ENCODE measurements at regions not wholly inside any gene's neighbourhood (a gene's known extent, or its start where the extent isn't known, plus 50 kb on each side); places are given as distances from the start of the nearest gene placed in this dataset.
"Not testable (repeated sequence)": the region's sequence is repeated elsewhere in the genome, so short reads cannot be mapped to it uniquely, and the experiment has no call there.

DNA sequence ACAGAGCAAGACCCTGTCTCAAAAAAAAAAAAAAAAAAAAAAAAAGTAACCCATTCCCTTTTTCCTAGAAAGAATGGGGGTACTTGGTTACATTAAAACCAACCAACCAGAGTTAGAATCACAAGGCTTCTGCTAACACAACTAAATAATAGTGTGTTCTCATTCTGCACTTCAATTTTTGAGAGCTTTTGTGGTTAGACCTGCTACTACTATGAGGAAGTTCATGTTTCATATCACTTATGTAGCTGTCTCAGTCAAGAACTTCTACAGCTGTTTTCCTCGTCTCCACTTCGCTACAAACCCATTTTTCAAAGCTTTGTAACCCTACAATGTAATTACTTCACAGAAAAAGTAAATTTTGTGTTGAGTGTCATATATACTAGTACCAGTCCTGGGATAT is 58.3 kb downstream of the PDHA2 start:
- DNase-seq: no peak

DNA sequence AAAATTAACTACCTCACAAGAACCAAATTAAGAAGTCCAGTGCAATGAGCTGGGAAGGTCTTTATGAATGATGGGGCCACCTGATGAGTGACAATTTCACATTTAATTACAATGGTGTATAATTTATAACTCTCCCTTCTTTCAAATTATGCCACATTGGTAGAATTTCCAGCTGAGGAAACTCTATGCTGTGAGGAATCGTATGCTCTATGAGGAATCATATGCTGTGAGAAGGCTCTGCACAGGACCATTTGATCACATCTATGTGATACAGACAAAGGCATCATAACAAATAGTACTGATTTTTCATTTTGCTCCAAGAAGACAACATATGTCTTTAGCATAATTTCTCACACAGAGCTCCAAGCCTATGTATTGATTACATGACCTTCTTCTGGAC is 69.3 kb downstream of the PDHA2 start:
- DNase-seq: no peak

DNA sequence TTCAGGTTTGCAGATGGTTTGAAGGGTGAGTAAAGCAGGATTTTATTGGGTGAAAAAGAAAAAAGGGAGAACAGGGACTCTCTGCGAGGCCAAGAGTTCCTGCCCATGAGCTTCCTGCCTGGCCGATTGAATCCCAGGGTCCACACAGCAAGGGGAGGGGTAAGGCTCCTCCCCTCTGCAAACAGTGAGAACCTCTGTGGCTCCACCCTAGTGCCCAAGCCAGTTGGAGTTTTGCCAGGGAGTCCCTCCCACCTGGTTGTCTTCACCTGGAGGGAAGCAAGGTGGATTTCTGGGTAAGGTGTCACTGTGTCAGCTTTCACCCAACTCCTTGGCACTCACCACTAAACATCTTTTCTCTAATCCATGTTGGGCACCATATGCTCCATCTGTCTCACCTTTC is 70.9 kb downstream of the PDHA2 start:
- no peak for DNase-seq

DNA sequence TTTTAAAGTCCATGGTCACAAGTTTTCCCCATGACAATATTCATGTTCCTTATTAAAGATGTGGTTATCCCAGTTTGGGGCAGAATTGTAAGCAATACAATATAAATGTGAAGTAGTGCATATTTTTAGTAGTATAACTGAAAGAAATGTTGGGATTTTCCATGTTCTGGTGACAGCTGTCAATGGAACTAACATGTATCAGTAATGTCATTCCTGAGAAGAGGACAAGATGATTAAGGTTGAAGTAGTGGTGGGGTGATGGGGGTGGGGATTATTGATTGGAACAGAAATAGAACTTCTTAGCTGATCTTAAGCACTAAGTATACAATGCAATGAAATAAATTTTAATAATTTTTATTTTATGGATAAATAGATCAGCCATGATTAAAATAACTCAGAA is 81.6 kb downstream of the PDHA2 start:
- DNase-seq: no peak

DNA sequence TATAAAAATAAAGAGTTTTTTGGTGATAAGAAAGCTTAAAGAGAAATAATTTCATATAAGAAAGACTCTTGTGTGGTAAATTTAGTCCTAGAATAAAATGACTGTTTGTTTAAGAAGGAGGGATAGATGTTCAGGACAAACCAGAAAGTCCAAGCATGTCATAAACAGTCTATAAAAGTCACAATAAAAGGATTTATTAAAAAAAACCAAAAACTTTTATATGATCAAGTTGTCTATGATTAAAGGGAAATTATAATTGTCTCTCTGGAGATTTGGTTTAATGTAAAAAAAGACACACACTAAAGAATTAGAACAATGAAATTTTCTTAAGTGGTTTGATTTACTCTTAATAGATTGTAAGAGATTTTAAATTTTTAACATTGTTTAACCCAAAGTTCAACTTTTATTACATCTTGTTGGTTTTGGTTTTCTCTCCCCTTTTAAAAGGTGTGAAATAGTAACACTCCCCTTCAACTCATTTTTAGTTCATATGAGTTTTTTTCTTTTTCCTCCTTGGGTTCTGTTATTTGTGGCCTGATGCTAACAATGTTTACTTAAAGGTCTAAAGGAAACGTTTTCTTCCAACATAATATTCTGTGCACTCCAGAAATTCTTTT is 89.7 kb downstream of the PDHA2 start:
- DNase-seq: no peak

DNA sequence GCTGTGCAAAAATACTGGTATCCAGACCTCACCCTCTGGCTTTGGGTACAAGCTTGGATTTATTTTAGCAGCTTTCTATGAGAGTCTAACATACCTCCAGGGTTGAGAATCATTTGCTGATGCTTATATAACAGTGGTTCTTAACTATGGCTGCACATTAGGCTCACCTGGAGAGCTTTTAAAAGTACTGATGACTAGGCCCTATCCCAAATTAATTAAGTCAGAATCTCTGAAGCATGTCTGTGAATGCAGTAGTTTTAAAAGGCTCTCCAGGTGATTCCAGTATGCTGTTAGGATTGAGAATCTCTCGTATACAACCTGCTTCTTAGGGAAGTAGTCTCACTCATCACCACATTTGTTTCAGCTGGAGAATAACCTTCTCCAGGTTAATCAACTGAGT is 99.2 kb downstream of the PDHA2 start:
- DNase-seq: no peak

DNA sequence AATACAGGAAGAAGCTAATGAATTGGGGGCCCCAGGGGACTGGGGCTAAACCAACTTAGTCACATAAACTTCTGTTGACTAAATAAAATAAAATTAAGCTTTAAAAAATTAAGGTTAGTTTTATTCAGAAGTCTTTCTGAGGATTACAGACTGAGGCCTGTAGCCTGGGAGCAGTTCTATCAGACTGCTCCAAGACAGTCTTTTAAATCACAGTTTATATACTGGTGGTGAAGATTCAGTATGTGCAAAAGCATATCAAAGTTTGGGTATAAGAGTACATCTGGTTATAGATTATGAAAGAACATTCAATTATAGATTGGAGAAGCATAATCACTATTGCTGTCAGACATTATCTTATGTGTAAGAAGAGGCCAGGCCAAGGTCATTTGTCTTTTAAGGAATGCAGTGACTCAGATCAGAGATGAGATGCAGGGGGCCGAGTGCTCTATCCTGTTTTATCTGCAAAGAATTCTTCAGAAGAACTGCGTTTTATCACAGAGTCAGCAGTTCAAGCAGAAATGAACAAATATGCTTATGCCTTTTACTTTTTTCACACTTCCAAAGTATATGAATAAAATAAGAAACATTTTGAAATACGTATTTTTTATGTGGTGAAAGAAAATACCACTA is 109.4 kb downstream of the PDHA2 start:
- DNase-seq: no peak

DNA sequence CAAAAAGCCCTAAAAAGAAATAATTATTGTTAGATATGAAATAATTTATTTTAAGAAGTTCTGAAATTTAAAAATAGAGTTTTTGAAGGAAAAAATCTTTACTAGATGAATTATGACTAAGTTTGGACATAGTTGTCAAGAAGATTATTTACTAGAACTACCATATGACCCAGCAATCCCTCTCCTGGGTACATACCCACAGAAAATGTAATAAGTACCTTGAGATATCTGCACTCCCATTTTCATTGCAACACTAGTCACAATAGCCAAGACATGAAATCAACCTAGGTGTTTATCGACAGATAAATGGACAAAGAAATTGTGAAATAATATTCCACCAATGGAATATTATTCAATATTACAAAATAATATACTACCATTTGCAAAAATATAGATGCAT is 109.9 kb downstream of the PDHA2 start:
- no peak for DNase-seq

DNA sequence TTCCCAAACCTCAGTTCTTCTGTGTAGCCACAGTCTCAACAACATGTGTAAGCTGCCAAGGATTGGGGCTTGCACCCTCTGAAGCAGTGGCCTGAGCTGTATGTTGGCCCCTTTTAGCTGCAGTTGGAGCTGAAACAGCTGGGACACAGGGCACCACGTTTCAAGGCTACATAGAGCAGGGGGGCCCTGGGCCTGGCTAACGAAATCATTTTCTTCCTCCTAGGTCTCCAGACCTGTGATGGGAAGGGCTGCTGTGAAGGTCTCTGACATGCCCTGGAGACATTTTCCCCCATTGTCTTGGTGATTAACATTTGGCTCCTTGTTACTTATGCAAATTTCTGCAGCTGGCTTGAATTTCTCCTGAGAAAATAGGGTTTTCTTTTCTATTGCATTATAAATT is 112.6 kb downstream of the PDHA2 start:
- DNase-seq: not testable (repeated sequence)

DNA sequence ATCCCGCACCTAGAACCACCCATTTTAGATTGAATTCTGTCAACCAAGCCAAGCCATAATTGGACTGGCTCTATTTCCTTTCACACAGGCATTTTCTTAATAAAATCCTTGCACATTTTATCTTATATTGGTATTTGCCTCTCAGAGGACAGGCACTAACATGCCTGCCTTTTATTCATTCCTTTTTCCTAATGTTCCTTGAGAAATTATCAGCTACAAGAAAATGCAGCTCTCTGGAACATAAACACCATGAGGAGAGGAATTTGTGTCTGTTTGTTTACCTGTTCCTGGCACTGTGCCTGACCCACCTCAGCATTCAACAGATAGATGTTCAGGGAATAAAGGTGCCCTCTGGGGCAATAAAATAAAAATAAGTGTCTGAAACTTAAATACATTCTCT is 116.2 kb downstream of the PDHA2 start:
- DNase-seq: no peak

DNA sequence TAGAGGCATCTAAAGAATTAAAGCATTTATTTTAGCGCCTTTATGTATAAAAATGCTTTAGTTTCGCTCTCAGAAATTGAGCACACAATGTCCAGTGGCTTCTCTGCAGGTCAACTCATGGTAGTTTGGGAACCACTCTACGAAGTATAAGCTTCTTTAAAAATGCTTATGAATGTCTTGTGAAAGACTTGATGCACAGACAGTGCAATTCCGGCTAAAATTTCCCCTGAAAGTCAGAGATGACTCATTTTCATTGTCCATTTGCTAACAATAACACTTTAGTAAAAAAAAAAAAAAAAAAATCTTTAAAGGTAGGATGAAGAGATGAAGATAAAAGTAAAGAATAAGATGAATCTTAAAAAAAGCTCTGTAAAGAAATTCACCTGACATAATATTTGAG is 117.2 kb downstream of the PDHA2 start:
- no peak for DNase-seq

DNA sequence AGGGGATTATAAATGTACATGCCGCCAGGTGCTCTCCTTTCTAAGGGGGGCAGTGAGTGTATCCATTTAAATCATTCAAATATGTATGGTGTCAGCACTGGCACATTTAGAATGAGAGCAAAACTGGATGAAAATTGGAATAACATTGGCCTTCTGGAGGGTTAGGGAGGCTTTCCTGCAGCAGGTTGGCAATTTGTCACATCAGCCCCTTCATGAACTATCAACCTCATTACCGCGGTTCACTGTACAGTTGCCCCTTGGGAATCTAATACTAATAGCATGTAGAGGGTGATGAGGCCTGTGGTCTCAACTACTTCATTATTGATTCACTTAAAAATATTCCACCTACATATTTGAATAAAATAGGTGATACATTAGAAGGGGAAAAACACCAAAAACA is 117.9 kb downstream of the PDHA2 start:
- no peak for DNase-seq

DNA sequence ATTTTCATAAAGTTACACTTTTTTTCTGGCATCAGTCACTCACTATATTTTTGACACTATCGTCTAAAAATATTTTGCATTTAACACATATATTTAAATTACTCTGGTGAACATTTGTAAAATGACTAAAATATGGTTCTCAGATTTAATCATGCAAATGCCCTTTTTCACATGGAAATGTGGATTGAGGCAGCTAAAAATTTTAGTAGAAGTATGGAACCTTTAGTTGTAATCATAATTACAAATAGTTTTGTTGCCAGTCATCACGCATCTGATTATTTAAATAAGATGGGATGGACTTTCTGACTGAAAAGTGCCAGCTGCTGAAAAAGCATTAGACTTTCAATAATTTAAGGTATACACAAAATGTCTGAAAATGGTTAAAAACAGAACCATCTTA is 119.3 kb downstream of the PDHA2 start:
- no peak for DNase-seq

DNA sequence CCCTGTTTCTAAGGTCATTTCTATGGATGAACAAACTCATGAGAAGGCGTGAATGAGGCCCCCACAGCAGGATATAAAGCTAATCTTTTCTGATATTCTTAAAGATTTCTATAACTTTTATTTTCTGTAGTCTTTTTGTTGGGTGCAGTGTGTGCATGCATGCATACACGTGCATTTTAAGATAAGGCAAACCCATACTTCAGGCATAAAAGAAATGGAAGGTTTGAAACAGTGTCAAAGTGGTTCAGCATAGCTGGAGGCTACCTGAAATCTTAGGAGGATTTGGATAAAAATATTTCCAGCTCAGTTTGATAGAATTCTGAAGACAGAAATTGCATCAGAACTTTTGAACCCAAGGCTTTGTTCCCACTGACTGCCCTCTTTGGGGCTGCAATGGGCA is 119.7 kb downstream of the PDHA2 start:
- no peak for DNase-seq

DNA sequence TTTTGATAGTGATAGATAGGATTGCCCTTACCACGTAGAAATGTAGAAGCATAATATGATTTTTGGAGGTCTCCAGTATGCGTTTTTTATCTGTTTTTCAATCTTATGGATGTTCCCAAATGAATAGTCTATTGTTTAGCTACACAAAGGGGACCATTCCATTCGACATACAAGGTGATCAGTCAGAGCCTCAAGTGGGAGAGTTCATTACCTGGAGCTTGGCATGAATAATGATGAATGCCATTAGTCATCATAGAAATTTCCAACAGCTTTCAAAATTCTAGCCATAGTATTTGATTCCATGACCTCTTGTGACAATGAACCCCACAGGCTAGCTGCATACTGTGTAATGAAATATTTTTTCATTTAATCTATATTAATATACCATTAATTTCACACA is 123.6 kb downstream of the PDHA2 start:
- no peak for DNase-seq

DNA sequence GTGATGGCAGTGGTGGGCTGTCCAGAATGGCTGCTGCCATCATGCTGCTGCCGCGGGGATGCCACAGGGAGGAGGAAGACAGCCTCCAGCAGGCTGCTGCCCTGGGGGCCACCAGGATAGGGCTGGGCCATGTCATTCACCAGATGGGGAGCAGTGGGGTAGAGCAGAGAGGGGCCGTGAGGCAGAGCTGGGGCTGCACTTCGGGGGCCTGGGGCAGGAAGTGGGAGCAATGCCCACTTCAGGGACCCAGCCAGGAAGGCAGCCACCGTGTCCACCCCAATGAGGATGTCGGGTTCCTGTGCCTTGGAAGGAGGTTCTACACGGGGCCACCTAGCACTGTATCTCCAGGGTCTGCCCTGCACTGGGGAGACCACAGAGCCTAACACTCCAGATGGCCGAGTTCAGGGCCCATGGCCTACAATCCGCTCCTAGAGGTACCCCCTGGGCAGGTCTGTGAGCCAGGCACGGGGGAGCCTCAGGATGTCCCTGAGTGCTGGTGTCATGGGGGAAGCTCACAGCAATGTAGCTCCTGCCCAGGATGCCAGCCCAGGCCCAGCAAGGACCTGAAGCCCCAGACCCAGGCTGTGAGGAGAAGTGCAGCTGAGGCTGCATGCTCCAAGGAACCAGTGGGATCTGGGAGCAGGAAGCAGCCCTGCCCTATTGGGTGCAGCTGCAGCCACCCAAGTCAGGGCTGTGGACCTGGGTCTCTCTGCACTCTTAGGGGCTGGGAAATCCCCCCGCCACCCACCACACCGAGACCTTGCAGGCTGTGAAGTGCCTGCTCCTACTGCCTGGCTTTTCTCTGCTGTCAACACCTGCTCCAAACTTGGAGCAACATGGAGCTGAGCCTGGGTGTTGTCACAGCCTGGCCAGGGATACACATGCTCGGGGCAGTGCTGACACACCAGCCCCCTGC is 140.3 kb downstream of the PDHA2 start:
- no peak for DNase-seq

DNA sequence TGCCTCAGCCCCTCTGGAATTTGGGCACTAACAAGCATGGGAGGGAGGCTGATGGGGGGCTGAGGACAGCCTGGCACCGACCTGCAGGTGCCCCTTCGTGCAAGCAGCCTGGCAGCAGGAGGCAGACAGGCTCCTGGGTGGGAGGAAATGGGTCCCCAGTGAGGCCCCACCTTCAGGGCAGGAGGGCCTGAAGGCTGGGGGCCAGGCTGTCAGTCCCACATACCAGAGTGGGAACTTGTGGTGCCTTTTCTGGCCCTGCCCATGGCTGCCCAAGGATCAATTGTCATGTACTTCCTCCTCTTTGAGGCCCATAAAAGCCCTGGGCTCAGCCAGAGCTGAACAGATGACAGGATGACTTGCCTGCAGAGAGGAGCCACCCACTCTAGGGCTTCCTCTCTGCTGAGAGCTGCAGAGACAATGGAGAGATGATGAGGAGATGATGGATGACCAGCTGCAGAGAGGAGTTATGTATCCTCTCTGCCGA is 141.0 kb downstream of the PDHA2 start:
- DNase-seq: no peak

DNA sequence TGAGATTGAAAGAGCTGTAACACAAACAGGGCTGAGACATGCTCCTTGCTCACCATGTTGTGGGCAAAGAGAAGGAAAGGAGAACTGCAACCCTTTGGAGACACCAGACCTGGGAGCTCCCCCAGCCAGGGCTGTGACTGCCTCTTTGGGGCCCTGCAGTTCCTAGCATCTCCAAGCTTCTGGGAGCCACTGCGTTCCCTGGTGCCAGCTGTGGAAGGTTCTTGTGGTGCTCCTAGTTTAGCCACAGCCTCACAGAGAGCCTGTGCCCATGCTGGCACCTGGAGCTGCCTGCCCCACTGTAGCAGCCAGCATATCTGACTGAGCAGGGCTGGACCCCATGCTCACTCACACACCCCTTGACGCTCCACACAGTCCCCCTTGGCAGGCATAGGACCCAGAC is 141.7 kb downstream of the PDHA2 start:
- no peak for DNase-seq

DNA sequence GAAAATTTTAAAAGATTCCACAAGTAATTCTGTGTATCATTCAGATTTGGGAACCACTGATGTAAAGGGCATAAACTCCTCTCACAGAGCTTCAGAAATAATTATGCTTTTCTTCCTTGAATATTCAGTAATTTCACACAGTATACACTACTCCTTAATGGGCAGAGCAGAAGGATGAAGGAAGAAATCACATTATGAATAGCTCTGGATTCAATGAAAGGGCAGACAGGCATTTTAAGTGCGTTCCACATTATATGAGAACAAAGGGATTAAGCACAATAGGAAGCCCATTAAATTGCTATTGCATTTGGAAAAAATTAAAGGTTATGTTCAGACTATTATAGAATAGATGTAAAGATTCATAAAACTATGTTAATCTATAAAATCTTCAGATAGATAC is 142.6 kb downstream of the PDHA2 start:
- DNase-seq: no peak

DNA sequence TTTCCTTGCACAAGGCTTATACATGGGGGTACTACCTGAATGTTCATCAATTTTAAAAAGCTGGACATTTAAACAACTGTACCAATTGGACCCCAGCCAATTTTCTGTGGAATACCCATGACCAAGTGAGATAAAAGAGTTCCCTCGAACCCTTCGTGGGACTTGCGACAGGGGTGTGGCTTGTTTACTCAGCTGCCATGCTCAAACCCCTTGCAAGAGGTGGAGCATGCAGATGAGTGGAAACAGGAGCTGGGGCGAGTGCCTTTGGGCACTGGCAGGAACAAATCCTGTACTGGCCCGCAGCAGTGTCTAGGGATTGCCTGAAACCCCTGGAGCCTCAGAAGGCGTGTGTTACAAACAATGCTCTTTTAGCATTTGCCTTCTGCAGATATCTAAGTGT is 144.2 kb downstream of the PDHA2 start:
- no peak for DNase-seq

DNA sequence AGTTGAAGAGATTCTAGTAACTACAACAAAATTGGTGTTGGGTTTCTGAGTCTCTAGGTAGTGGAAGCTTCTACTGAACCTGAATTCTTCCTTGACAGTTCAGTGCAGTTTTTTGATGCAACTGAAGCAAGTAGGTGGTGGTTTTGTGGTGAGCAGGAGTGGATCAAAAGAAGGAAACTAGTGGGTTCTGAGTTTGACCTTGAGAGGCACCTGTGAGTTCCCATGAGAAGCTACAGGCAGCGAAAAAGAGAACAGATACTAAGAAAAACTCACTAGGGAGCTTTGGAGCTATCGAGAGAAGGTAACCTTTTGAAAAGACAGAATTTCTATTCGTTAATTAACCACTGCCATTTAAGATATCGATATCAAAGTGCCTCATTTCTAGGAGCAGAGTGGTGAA is 145.2 kb downstream of the PDHA2 start:
- no peak for DNase-seq

DNA sequence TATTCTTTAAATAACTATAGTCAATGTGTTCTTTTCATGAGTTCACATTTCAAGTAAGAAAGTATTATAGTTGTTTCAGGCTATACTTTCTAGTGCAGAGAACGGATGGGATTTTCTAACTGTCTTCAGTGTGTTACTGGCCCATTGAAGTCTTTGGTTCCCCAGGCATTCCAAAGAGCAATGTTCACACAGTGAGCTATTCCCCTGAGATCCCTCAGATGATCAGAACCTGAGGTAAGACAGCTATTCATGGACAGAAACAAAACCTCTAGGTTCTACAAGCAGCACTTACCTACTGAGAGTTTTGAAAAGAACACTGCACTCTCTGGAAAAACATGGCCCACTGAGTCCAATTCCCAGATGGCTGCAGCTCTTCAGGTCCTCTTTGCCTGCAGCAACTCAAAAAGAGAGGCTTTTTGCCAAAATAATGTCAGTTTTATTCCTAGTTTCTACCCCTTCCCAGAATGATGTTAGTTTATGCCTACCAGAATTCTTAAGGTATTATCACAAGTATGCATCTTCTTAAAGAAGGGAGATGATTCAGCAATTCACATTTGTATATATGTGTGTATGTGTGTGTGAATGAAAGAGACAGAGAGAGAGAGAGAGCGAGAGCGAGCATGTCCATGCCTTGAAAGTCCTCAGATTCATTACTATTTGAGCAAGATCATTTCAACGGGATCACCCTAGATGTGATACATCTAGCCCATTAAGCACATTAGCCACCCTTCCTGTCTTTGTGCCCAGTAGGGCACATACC is 146.1 kb downstream of the PDHA2 start:
- DNase-seq: no peak

DNA sequence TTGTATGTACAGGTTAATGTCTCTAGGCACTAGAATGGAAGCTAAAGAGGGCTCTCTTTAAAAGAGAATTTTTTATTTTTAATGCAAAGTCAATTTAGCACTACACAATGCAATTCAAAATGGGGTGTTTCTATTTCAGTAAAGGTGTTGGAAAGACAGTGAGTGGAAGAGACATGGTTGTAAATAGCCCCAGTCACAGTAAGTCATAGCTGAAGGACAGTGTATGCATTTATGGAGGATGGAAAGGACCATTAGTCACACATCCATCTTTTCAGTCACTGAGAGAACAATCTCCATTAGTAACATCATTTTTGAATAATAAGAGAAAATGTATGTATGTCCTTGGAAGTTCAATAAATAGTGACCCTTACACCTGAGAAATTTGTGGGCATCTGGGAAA is 148.0 kb downstream of the PDHA2 start:
- no peak for DNase-seq
